ENCODE measurements at regions not wholly inside any gene's neighbourhood (a gene's known extent, or its start where the extent isn't known, plus 50 kb on each side); places are given as distances from the start of the nearest gene placed in this dataset.

- no peak for TF ChIP-seq CTCF (IDR thresholded peaks at IDR 0.05)
- no peak for TF ChIP-seq POLR2A (IDR thresholded peaks at IDR 0.05; ENCODE audit: low read length)
- TF ChIP-seq HDAC2 (IDR thresholded peaks at IDR 0.05), result no peak
- TF ChIP-seq NR3C1 (IDR thresholded peaks at IDR 0.05), result no peak
- TF ChIP-seq MAFK (IDR thresholded peaks at IDR 0.05; ENCODE audit: partially characterized antibody), result no peak
Measured at GRCh38 chr13:111904701-111905608, 162.0 kb upstream of the SOX1 start.

Measured in A549 (cell line).